AML-193 (cell line): ENCODE measurements at regions not wholly inside any gene's neighbourhood (a gene's known extent, or its start where the extent isn't known, plus 50 kb on each side); places are given as distances from the start of the nearest gene placed in this dataset.

Source experiments
- DNase-seq, 2 experiments: peaks; one replicate each; lab custom pipeline; 2025; lab: John Stamatoyannopoulos, UW

GRCh38 chr11:134624166-134624920, 212.3 kb upstream of the B3GAT1 start:
- no peak for DNase-seq

DNA sequence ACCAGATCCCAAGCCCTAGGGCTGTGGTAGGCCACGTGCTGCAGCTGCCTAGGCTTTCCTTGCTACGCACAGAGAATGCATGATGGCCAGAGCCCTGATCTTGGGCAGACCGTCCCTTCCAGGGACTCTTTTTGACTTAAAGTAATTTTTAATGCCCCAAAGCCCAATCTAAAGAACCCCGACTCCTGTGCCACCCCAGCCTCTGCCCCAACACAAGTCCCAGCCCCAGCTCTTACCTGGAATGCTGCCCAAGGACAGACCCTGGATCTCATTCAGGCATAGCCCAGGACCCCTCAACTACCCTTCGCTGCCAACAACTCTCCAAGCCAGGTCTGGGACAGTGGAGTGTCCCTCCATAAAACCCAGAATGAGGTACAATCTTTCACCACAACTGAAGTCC, 211.7 kb upstream of the B3GAT1 start:
- DNase-seq: no peak

DNA sequence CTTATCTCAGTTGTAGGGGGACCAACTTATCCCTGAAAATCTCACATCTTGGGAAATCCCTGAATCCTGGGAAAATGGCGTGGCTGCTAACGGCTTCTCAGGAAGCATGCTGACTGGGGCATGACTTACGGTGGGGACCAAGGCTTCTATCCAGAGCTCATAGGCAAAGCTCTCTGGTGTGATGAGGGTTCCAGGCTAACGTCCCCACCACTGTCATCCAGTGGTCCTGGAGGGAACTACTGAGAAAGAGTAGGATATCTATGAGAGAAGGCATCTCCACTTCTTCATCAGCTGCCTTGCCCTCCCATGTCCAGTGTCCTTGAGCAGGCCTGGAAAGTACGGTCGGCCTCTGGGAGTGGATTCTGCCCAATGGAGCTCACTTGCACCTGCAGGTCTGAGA, 210.4 kb upstream of the B3GAT1 start:
- DNase-seq: no peak

- DNase-seq: no peak
Measured at GRCh38 chr11:134617360-134617759, 205.3 kb upstream of the B3GAT1 start.

- DNase-seq: no peak
Measured at GRCh38 chr11:134616038-134616437, 204.0 kb upstream of the B3GAT1 start.

- DNase-seq: no peak
Measured at GRCh38 chr11:134615041-134615615, 203.1 kb upstream of the B3GAT1 start.

- no peak for DNase-seq
Measured at GRCh38 chr11:134614141-134614540, 202.1 kb upstream of the B3GAT1 start.

GRCh38 chr11:134613646-134614045, 201.6 kb upstream of the B3GAT1 start:
- no peak for DNase-seq

DNA sequence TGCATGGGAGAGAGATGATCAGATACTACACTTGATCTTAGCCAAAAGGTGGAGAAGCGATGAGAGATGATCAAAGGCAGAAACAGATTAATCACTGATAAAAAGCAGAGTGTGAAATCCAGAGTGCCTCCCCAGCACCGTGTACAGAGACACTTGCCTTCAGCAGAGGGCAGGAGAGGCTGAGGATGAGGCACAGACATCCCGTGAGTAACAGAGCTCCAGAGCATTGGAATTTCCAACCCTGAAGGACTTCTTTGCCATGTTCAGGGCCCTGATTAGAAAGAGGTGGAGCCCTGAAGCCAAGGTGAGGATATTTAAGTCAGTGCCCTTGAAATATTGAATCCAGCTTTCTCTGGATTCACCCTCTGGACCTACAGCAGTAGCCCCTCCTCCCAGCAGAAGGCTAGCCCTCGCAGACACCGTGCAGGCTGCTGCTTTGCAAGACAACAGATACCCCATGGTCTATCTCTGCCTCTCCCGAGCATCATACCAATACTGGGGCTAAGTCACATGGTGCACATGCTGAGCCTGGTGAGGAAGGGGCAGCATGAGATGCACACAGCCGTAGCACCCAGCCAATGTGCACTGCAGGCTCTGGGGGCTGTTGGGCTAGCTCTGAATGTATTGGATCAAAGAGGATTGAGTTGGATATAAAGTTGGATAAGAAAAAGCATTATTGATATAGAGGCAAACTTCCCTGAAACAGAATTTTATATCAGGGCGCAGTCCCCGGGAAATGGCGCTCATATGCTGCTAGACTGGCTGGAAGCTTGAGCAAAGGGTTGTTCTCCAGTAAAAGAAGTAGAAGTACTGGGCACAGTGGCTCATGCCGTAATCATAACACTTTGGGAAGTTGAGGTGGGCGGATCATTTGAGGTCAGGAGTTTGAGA, 200.3 kb upstream of the B3GAT1 start:
- no peak for DNase-seq

GRCh38 chr11:134611537-134611936, 199.5 kb upstream of the B3GAT1 start:
- no peak for DNase-seq

GRCh38 chr11:134610116-134610910, 198.3 kb upstream of the B3GAT1 start:
- no peak for DNase-seq

GRCh38 chr11:134609361-134610115, 197.5 kb upstream of the B3GAT1 start:
- no peak for DNase-seq

- no peak for DNase-seq
Measured at GRCh38 chr11:134607963-134608750, 196.1 kb upstream of the B3GAT1 start.

DNA sequence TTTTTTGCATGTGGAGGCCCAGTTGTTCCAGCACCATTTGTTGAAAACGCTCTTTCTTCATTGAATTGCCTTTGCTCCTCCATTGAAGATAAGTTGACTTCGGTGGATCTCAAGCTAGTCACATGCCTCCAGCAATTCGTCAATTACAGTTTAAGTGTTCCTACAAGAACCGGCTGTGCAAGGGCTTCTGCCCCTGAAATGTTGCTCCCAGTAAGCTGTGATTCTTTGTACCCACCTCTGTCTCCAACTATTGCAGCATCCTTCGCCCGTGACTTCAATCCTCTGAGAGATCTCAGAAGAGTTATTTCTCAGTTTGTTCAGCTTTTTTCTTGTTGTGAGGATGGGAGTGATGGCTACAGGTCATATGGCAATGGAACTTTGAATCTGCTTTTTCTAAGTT, 194.2 kb upstream of the B3GAT1 start:
- no peak for DNase-seq

DNA sequence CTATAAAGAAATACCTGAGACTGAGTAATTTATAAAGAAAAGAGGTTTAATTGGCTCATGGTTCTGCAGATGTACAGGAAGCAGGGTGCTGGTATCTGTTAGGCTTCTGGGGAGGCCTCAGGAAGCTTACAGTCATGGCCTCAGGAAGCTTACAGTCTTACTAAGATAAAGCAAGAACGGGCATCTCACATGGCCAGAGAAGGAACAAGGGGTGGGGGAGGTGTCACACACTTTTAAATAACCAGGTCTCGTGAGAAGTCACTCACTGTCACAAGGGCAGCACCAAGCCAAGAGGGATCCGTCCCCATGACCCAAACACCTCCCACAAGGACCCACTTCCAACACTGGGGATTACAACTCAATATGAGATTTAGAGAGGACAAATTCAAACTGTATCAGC, 192.8 kb upstream of the B3GAT1 start:
- no peak for DNase-seq

- no peak for DNase-seq
Measured at GRCh38 chr11:134599299-134599771, 187.3 kb upstream of the B3GAT1 start.

DNA sequence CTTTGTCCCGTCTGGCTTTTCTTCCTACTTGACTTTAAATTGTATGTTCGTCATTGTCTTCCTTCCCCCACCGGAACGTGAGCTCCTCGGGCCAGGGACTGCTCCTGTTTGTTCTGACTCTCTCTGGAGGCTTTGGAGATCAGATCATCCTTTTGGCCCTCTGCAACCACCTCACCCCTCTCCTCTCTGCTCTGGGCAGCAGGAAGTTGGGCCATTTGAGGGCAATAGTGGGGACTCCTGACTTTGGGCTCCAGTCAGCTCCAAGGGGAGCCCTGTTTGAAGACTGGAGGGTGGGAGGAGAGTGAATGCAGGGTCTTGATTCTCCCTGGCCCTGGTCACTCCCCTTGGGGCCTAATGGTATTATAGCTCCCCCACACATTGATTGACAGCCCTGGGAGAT, 186.3 kb upstream of the B3GAT1 start:
- DNase-seq: no peak

- DNase-seq: no peak
Measured at GRCh38 chr11:134597452-134597851, 185.4 kb upstream of the B3GAT1 start.

- DNase-seq: no peak
Measured at GRCh38 chr11:134596404-134596803, 184.4 kb upstream of the B3GAT1 start.

- peak; percentile 33 to 36 for DNase-seq
Measured at GRCh38 chr11:134592391-134592990, 180.4 kb upstream of the B3GAT1 start.
